H7 (cell line): ENCODE measurements at regions not wholly inside any gene's neighbourhood (a gene's known extent, or its start where the extent isn't known, plus 50 kb on each side); places are given as distances from the start of the nearest gene placed in this dataset.
"Not testable (repeated sequence)": the region's sequence is repeated elsewhere in the genome, so short reads cannot be mapped to it uniquely, and the experiment has no call there.

Experiments used
- DNase-seq: peaks from one replicate; pipeline ENCODE4 v3.0.0; 2012
- H3K27me3 ChIP-seq: 2 replicates; pipeline ENCODE4 v1.6.0; 2011; ENCODE audit warnings: mild to moderate bottlenecking, low read length; ENCODE audit not compliant: control insufficient read depth, insufficient read depth
- H3K36me3 ChIP-seq: replicated peaks from 2 replicates; pipeline ENCODE4 v1.5.1; 2011; ENCODE audit warnings: low read length; ENCODE audit not compliant: control insufficient read depth, insufficient read depth
- H3K4me3 ChIP-seq: 2 replicates; pipeline ENCODE4 v1.5.1; 2011; ENCODE audit warnings: low read depth, mild to moderate bottlenecking, control low read depth, low read length, moderate library complexity; ENCODE audit not compliant: insufficient read depth

DNA sequence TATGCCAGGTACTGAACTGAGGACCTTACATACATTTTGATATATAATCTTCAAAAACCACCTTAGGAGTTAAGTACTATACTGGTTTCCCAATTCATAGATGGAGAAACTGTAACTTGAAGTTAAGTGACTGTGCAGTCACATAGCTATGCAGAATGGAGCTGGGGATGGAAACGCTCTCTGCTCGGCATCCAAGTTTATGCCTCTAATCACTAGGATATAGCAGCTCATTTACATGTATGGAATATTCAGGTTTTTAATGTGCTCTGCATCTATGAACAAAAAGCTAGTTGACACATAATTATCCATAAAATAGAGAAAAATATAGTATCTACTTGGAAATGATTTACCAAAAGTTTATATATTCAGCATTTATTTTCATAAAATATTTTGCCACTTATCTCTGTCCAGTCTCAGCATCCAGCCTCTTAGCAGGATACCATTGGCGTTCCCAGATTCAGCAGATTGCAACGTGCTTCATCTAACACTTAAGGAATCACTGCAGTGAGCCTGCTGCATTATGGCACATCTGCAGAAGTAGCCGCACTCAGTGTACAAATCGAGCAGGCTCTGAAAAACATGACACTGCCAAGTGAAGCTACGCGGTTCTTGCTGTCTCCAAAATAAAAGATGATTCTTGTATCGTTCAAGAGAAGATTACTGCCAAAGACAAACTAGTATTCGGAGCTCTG is 70.4 kb downstream of the MRPL57 start:
- no peak for DNase-seq
- H3K4me3 ChIP-seq, result no peak overlapping the region
- H3K36me3 ChIP-seq, result no peaks in the 10 kb centered on the region
- no peaks in the 10 kb centered on the region for H3K27me3 ChIP-seq

DNA sequence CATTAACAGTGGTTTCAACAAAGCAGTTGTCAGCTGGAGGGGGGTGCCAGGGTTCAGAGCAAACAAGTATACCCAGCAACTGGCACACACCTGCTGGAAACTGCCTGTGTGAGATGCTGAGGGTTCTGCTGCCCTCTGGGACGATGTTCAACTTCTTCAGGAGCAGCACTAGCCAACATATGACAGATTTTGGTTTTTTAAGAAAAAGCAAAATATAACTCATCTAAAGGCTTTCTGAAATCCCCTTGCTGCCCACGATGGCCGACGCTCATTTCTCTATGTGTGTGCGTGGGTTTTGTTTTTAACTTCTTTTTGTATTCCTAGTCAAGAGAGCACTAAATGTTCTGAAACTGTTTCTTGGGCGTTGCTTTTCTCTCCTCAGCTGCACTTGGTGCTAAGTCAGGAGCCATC is 79.9 kb downstream of the MRPL57 start:
- no peak overlapping the region for H3K4me3 ChIP-seq
- no peaks in the 10 kb centered on the region for H3K27me3 ChIP-seq
- no peaks in the 10 kb centered on the region for H3K36me3 ChIP-seq
- DNase-seq, result no peak

DNA sequence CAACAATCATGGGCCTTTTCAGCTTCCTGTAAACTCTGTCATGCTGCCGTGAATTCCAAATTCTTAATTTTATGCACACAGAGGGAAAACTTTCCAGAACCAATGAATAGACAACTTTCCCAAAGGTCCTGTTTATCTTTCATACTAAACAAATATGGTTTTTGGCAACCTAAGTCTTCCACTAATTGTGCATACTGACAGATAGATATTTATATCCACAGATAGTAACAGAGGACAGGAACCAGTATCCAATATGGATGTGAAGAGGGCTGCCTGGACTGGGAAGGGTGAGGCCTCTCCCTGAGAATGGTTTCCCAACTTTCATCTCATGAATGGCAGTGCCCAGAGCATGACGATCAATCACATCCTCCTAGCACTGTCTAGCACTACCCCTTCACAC is 80.4 kb downstream of the MRPL57 start:
- no peaks in the 10 kb centered on the region for H3K27me3 ChIP-seq
- H3K4me3 ChIP-seq, result no peak overlapping the region
- no peak for DNase-seq
- H3K36me3 ChIP-seq, result no peaks in the 10 kb centered on the region

DNA sequence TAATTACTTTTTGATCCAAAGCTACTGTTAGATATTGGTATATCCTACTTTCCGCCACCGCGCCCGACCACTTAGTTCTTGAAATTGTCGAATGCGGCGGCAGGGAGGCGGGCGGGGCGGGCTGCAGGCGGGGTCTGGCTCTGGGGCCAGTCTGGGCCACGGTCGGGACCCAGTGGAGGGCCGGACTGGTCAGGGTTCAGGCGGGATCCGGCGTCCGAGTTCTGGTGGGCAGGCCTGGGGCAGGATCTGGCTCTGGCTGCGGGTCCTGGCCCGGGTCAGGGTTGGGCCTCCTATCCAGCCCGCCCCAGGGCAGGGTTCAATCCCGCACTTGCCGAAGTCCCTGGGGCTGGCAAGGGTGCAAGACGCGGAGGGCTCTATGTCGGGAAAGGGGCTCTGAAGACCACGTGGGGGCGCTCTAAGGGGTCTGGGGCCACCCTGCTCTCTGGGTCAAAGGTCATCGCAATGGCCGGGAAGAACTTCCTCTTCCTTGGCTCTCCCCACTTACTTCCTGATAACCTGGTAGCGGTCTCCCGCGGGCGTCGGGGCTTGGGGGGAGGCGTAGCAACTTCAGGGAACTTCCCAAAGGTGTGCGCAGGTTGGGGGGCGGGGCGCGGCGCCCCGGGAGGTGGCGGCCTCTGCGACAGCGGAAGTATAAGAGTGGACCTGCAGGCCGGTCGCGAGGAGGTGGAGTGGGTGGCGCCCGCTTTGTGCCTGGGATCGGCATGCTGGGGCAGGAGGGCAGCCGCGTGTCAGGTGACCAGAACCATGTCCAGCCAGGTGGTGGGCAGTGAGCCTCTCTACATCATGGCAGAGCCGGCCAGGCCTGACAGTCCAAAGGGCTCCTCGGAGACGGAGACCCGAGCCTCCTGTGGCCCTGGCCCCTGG is 83.4 kb downstream of the MRPL57 start:
- Histone ChIP-seq H3K4me3 (no peak overlapping the region), H3K27me3 (no peaks in the 10 kb centered on the region), H3K36me3 (no peaks in the 10 kb centered on the region)
- peak; percentile 39 for DNase-seq

DNA sequence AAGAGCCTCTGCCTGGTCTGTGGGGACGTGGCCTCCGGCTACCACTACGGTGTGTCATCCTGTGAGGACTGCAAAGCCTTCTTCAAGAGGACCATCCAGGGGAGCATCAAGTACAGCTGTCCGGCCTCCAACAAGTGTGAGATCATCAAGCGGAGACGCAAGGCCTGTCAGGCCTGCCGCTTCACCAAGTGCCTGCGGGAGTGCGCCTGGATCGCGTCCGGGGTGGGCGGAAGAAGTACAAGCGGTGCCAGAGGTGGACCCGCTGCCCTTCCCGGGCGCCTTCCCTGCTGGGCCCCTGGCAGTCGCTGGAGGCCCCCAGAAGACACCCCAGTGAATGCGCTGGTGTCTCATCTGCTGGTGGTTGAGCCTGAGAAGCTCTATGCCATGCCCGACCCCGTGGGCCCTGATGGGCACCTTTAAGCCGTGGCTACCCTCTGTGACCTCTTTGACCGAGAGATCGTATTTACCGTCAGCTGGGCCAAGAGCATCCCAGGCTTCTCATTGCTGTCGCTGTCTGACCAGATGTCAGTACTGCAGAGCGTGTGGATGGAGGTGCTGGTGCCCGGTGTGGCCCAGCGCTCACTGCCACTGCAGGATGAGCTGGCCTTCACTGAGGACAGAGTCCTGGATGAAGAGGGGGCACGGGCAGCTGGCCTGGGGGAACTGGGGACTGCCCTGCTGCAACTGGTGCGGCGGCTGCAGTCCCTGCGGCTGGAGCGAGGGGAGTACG is 84.3 kb downstream of the MRPL57 start:
- not testable (repeated sequence) for H3K27me3 ChIP-seq, DNase-seq, H3K36me3 ChIP-seq, H3K4me3 ChIP-seq

DNA sequence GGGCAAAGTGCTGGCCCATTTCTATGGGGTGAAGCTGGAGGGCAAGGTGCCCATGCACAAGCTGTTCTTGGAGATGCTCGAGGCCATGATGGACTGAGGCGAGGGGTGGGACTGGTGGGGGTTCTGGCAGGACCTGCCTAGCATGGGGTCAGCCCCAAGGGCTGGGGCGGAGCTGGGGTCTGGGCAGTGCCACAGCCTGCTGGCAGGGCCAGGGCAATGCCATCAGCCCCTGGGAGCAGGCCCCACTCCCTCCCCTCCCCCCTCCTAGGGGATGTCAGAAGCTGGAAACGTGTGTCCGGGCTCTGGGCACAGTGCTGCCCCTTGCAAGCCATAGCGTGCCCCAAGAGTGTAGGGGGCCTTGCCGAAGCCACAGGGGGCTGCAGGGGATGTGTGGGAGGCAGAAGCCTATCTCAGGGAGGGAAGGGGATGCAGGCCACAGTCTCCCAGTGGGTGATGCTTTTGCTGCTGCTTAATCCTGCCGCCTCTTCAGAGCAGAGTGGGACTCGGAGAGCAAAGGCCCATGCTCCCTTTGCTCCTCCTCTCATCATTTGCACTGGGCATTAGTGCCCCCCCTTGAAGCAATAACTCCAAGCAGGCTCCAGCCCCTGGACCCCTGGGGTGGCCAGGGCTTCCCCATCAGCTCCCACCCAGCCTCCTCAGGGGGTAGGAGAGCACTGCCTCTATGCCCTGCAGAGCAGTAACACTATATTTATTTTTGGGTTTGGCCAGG is 85.2 kb downstream of the MRPL57 start:
- not testable (repeated sequence) for DNase-seq, H3K36me3 ChIP-seq, H3K4me3 ChIP-seq, H3K27me3 ChIP-seq

DNA sequence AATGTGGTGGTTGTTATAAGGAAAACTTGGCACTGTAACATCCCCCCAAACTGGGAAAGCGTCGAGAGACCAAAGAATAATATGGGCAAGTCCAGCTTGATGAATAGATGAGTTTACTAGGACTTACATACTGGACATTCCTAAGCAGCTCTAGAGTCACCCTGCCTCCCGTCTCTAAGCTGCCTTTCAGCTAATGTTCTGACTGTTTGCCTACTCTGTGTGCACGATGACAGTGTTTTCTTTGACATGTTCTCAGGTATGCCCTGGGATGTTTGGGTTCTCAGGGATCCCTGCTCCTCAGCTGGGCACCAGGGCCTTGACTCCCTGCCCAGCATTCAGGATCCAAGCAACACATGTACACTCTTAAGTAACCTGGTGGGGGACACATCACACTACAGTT is 87.5 kb downstream of the MRPL57 start:
- H3K36me3 ChIP-seq, H3K4me3 ChIP-seq, H3K27me3 ChIP-seq, DNase-seq: not testable (repeated sequence)

DNA sequence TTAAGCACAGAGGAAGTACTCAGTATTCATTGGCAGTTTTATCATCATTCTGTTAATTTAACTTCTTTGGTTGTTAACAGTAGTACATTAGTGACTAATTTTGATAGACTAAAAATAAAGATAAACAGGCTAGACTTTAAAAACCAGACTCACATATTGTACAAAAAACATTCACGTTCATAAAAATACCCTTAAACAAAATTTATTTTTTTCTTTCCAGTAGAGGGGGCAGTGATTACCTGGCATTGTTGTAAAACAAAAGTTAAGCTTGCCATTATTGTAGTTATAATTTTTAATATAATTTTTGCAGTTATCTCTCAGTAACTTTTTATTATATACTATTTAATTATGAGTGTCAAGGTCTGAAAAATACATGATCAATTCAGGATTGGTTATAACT is 92.0 kb downstream of the MRPL57 start:
- not testable (repeated sequence) for H3K4me3 ChIP-seq, DNase-seq, H3K36me3 ChIP-seq, H3K27me3 ChIP-seq

DNA sequence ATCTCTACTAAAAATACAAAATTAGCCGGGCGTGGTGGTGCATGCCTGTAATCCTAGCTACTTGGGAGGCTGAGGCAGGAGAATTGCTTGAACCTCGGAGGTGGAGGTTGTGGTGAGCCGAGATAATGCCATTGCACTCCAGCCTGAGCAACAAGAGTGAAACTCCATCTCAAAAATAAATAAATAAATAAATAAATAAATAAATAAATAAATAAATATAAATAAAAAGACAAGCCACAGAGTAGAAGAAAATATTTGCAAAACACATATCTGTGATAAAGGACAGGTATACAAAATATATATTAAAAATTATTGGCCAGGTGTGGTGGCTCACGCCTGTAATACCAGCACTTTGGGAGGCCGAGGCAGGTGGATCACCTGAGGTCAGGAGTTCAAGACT is 96.0 kb downstream of the MRPL57 start:
- H3K27me3 ChIP-seq, H3K4me3 ChIP-seq, DNase-seq, H3K36me3 ChIP-seq: not testable (repeated sequence)

DNA sequence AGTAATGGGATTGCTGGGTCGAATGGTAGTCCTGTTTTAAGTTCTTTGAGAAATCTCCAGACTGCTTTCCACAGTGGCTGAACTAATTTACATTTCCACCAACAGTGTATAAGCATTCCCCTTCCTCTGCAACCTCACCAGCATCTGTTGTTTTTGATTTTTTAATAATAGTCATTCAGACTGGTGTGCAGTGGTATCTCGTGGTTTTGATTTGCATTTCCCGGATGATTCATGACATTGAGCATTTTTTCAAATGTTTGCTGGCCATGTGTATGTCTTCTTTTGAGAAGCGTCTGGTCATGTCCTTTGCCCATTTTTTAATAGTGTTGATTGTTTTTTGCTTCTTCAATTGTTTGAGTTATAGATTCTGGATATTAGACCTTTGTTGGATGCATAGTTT is 98.0 kb downstream of the MRPL57 start:
- H3K27me3 ChIP-seq, DNase-seq, H3K4me3 ChIP-seq, H3K36me3 ChIP-seq: not testable (repeated sequence)

DNA sequence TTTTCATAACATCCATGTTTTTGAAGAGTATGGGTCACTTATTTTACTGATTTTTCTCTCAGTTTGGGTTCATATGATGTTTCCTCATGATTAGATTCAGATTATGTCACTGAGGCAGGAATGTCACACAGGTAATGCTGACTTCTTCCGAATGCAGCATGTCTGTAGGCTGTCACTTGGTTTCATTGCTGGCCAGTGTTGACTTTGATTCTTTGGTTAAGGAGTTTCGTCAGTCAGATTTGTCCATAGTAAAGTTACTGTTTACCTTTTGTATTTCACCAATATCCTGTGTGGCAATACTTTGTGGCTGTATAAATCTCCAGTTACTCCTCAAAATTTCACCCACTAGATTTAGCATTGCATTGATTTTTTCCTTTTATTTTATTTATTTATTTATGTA is 105.6 kb downstream of the MRPL57 start:
- no peaks in the 10 kb centered on the region for H3K36me3 ChIP-seq

DNA sequence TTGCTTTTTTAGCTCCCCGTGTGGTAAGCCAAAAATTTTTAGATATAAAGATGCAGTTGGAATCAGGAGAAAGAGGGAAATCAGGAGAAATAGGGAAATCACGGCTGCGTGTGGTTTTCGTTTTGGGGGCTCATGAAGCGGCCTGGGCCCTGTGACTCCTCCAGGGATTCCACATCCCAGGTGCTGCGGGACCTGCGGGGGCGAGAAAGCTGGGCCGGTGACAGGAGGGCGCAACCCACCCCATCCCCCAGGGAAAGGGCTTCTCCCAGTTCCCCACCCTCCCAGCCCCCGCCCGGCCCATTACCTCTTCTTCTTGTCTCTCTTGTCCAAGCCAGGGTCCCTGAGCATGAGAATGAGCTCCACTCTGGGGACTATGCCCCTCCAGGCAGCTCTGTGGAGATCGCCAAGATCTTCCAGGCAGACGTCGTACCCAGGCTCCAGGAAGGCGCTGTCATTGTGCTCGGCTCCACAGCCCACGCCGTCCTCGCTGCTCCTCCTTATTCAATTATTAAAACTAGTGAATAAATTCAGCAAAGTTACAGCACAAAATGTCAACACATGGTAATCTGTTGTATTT is 111.0 kb downstream of the MRPL57 start:
- Histone ChIP-seq H3K27me3 (no peaks in the 10 kb centered on the region), H3K36me3 (no peaks in the 10 kb centered on the region)
- peak; percentile 32 for DNase-seq

More for the DNA sequence above, 105.6 kb downstream of the MRPL57 start:
- H3K27me3 ChIP-seq, result no peaks in the 10 kb centered on the region
- no peak overlapping the region for H3K4me3 ChIP-seq
- no peak for DNase-seq

DNA sequence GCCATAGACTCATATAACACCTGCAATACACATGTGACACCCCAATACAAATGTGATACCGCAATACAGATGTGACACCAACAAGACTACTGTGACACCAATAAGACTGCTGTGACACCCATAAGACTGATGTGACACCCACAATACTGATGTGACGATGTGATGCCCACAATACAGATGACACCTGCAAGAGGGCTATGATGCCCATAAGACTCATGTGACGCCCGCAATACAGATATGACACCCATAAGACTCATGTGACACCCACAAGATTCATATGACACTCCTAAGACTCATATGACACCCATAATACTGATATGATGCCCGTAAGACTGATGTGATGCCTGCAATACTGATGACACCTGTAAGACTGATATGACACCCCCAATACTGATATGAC is 113.0 kb downstream of the MRPL57 start:
- no peaks in the 10 kb centered on the region for H3K27me3 ChIP-seq

More for the DNA sequence above, 111.0 kb downstream of the MRPL57 start:
- H3K4me3 ChIP-seq, result no peak overlapping the region

DNA sequence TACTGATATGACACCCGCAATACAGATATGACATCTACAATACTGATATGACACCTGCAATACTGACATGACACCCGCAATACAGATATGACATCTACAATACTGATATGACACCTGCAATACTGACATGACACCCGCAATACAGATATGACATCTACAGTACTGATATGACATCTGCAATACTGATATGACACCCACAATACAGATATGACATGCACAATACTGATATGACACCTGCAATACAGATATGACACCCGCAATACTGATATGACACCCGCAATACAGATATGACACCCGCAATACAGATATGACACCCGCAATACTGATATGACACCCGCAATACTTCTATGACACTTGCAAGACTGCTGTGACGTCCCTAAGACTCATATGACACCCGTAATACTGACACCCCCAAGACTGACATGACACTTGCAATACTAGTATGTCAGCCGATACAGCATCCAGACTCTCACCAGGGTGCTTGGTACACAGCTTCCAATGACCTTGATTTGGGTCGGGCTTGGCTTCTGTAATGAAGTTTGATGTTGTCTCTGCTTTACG is 114.1 kb downstream of the MRPL57 start:
- H3K27me3 ChIP-seq, H3K36me3 ChIP-seq, H3K4me3 ChIP-seq, DNase-seq: not testable (repeated sequence)

More for the DNA sequence above, 113.0 kb downstream of the MRPL57 start:
- DNase-seq, result no peak
- no peak overlapping the region for H3K4me3 ChIP-seq
- H3K36me3 ChIP-seq, result no peaks in the 10 kb centered on the region
